ENCODE measurements at regions not wholly inside any gene's neighbourhood (a gene's known extent, or its start where the extent isn't known, plus 50 kb on each side); places are given as distances from the start of the nearest gene placed in this dataset.

DNA sequence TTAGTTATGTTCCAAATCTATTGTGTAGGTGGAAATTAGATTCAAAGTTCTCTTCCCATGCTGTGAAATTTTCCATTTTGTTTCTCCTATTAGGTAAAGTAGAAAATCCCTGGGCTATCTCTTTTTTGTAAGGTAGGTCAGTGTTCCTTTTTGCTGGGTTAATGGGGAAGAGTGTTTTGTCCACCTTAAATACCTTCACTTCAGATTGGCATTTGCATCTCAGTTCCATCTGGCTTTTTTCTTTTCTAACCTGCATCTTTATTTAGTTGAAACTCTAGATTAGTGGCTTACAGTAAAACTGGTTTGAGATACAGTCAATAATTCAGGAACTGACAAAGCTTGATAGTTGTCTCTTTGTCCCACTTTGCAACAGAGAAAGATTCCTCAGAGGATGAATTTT is 1115.8 kb downstream of the PDHA2 start:
- no peak for DNase-seq (ENCODE audit: low read depth, low spot score)
- no peaks in the 10 kb centered on the region for H3K9me3 ChIP-seq (replicated peaks; ENCODE audit: control insufficient read depth, insufficient read depth, low read length)
- ChIA-PET CTCF (no interaction called here), POLR2A (no interaction called here)
- no peak overlapping the region for H3K4me2 ChIP-seq (ENCODE audit: insufficient read depth, low read length)
- H3K27ac ChIP-seq (ENCODE audit: insufficient read depth, low read depth, low read length) = no peak overlapping the region
- H3K79me2 ChIP-seq (ENCODE audit: control insufficient read depth, insufficient read depth, low read length) = no peaks in the 10 kb centered on the region
- intact Hi-C loops (cut with micrococcal nuclease) = no loop called here
- no peaks in the 10 kb centered on the region for H3K27me3 ChIP-seq (ENCODE audit: control insufficient read depth in 2 of 2, insufficient read depth in 2 of 2, low read length in 2 of 2)
- H3K9me1 ChIP-seq (replicated peaks; ENCODE audit: control insufficient read depth, extremely low read depth, insufficient read depth, low read length) = no peaks in the 10 kb centered on the region
- no peaks in the 10 kb centered on the region for H3K4me1 ChIP-seq (ENCODE audit: control insufficient read depth, extremely low read depth, insufficient read depth, low read length)
- H3K9ac ChIP-seq (replicated peaks; ENCODE audit: extremely low read depth, insufficient read depth, low read length) = no peak overlapping the region
- no peak for FAIRE-seq
- no peak overlapping the region for H2AFZ ChIP-seq (ENCODE audit: low read depth, low read length)
- BruUV-seq (replicated peaks) = no TSS peak
- no peak overlapping the region for H3K4me3 ChIP-seq (replicated peaks in 1 of 3; ENCODE audit: insufficient read depth in 1 of 3, low read depth in 1 of 3, low read length in 3 of 3)
- no peaks in the 10 kb centered on the region for H3K36me3 ChIP-seq (ENCODE audit: control insufficient read depth in 2 of 2, extremely low read depth in 1 of 2, insufficient read depth in 2 of 2, low read length in 2 of 2)
- dilution Hi-C loops (cut with MboI; ENCODE audit: extremely low pct_ligation_motif_present, low sequenced_read_pairs) = no loop called here
- no peak for TF ChIP-seq MYC (IDR thresholded peaks at IDR 0.05; ENCODE audit: low read depth, low read length)
- TF ChIP-seq POLR2AphosphoS5 (IDR thresholded peaks at IDR 0.05; ENCODE audit: insufficient read depth, low read depth, low read length) = no peak
- TF ChIP-seq POLR2A (IDR thresholded peaks at IDR 0.05; ENCODE audit: low read depth, low read length) = no peak
- TF ChIP-seq, protein P1, sequence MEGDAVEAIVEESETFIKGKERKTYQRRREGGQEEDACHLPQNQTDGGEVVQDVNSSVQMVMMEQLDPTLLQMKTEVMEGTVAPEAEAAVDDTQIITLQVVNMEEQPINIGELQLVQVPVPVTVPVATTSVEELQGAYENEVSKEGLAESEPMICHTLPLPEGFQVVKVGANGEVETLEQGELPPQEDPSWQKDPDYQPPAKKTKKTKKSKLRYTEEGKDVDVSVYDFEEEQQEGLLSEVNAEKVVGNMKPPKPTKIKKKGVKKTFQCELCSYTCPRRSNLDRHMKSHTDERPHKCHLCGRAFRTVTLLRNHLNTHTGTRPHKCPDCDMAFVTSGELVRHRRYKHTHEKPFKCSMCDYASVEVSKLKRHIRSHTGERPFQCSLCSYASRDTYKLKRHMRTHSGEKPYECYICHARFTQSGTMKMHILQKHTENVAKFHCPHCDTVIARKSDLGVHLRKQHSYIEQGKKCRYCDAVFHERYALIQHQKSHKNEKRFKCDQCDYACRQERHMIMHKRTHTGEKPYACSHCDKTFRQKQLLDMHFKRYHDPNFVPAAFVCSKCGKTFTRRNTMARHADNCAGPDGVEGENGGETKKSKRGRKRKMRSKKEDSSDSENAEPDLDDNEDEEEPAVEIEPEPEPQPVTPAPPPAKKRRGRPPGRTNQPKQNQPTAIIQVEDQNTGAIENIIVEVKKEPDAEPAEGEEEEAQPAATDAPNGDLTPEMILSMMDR (IDR thresholded peaks at IDR 0.05; ENCODE audit: extremely low read depth in 1 of 2, insufficient read depth in 1 of 2, low read depth in 1 of 2, low read length in 2 of 2) = no peak
- no peak for TF ChIP-seq FOS (IDR thresholded peaks at IDR 0.05; ENCODE audit: borderline replicate concordance, insufficient read depth, low read length)
- TF ChIP-seq EZH2 (IDR thresholded peaks at IDR 0.05; ENCODE audit: borderline replicate concordance, low read depth, low read length, severe bottlenecking) = no peak
- TF ChIP-seq, protein P2, sequence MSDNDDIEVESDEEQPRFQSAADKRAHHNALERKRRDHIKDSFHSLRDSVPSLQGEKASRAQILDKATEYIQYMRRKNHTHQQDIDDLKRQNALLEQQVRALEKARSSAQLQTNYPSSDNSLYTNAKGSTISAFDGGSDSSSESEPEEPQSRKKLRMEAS (IDR thresholded peaks at IDR 0.05; ENCODE audit: insufficient read depth, insufficient read length) = no peak
- TF ChIP-seq GATA2 (IDR thresholded peaks at IDR 0.05; ENCODE audit: insufficient read depth, insufficient read length, low read depth, low read length) = no peak
- TF ChIP-seq JUN (IDR thresholded peaks at IDR 0.05; ENCODE audit: borderline replicate concordance, insufficient read depth, insufficient read length, low read depth) = no peak
- no peaks in the 10 kb centered on the region for H4K20me1 ChIP-seq (replicated peaks; ENCODE audit: control insufficient read depth, extremely low read depth, insufficient read depth, low read length)
